ENCODE measurements at regions not wholly inside any gene's neighbourhood (a gene's known extent, or its start where the extent isn't known, plus 50 kb on each side); places are given as distances from the start of the nearest gene placed in this dataset.

- TF ChIP-seq, protein P1, sequence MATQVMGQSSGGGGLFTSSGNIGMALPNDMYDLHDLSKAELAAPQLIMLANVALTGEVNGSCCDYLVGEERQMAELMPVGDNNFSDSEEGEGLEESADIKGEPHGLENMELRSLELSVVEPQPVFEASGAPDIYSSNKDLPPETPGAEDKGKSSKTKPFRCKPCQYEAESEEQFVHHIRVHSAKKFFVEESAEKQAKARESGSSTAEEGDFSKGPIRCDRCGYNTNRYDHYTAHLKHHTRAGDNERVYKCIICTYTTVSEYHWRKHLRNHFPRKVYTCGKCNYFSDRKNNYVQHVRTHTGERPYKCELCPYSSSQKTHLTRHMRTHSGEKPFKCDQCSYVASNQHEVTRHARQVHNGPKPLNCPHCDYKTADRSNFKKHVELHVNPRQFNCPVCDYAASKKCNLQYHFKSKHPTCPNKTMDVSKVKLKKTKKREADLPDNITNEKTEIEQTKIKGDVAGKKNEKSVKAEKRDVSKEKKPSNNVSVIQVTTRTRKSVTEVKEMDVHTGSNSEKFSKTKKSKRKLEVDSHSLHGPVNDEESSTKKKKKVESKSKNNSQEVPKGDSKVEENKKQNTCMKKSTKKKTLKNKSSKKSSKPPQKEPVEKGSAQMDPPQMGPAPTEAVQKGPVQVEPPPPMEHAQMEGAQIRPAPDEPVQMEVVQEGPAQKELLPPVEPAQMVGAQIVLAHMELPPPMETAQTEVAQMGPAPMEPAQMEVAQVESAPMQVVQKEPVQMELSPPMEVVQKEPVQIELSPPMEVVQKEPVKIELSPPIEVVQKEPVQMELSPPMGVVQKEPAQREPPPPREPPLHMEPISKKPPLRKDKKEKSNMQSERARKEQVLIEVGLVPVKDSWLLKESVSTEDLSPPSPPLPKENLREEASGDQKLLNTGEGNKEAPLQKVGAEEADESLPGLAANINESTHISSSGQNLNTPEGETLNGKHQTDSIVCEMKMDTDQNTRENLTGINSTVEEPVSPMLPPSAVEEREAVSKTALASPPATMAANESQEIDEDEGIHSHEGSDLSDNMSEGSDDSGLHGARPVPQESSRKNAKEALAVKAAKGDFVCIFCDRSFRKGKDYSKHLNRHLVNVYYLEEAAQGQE (IDR thresholded peaks at IDR 0.05; ENCODE audit: borderline replicate concordance), result no peak
- TF ChIP-seq EP300 (conservative IDR thresholded peaks at IDR 0.05; ENCODE audit: poor library complexity, severe bottlenecking), result no peak
Observed at GRCh38 chr20:56996533-56996932, 269.9 kb downstream of the BMP7 start.
